SK-N-SH (cell line): ENCODE measurements at regions not wholly inside any gene's neighbourhood (a gene's known extent, or its start where the extent isn't known, plus 50 kb on each side); places are given as distances from the start of the nearest gene placed in this dataset.

Experiments
- CTCF ChIA-PET: fragments of 300-600, 350-600 bp; formaldehyde crosslinking; extraction: SDS; loops from one replicate; lab custom pipeline; 2021; lab: Yijun Ruan, JAX
- POLR2A ChIA-PET: fragments of 350-600 bp; sonication (Branson Sonifier 250); formaldehyde crosslinking; extraction: SDS; loops from one replicate; lab custom pipeline; 2020; ENCODE audit warnings: antibody characterized with exemption, inconsistent platforms; lab: Yijun Ruan, JAX
- DNase-seq: peaks from one replicate; pipeline ENCODE4 v3.0.0; 2012
- H2AFZ ChIP-seq: fragments of 200-600 bp; sonication (generic); 2 replicates; pipeline ENCODE4 v1.8.1; 2016; ENCODE audit warnings: antibody characterized with exemption, mild to moderate bottlenecking, low read depth
- H3F3A ChIP-seq: fragments of 200-600 bp; sonication (generic); replicated peaks from 2 replicates; pipeline ENCODE3; 2016; ENCODE audit warnings: antibody characterized with exemption, mild to moderate bottlenecking; ENCODE audit not compliant: insufficient read depth
- H3K27ac ChIP-seq, 2 experiments: fragments of 200-500 bp in 1 of 2; fragments of 200-600 bp in 1 of 2; sonication (Bioruptor generic) in 1 of 2; sonication (generic), shearing (Covaris generic) in 1 of 2; 2 replicates each; pipeline versions ENCODE4 v1.5.1 to v1.6.1; 2014 to 2016; ENCODE audit warnings: low read depth in 2 of 2, inconsistent platforms in 1 of 2, low read length in 1 of 2, mild to moderate bottlenecking in 1 of 2, mixed read lengths in 1 of 2
- H3K27me3 ChIP-seq: fragments of 200-600 bp; sonication (generic), shearing (Covaris generic); 2 replicates; pipeline ENCODE4 v1.6.1; 2016; ENCODE audit warnings: mixed run types; ENCODE audit not compliant: insufficient read depth
- H3K36me3 ChIP-seq, 2 experiments: fragments of 200-500 bp in 1 of 2; fragments of 200-600 bp in 1 of 2; sonication (Bioruptor generic) in 1 of 2; sonication (generic) in 1 of 2; replicated peaks in 1 of 2; 2 replicates each; pipeline versions ENCODE3 to v1.5.1; 2014 to 2016; ENCODE audit warnings: low read length in 1 of 2, mild to moderate bottlenecking in 1 of 2; ENCODE audit not compliant: insufficient read depth in 2 of 2, control insufficient read depth in 1 of 2
- H3K4me1 ChIP-seq, 2 experiments: fragments of 200-500 bp in 1 of 2; fragments of 200-600 bp in 1 of 2; sonication (Bioruptor generic) in 1 of 2; sonication (generic), shearing (Covaris generic) in 1 of 2; 2 replicates each; pipeline versions ENCODE4 v1.5.1 to v1.6.1; 2014 to 2016; ENCODE audit warnings: low read depth in 1 of 2, low read length in 1 of 2, mixed run types in 1 of 2; ENCODE audit not compliant: insufficient read depth in 2 of 2, control insufficient read depth in 1 of 2
- H3K4me2 ChIP-seq: fragments of 200-600 bp; sonication (generic), shearing (Covaris generic); 2 replicates; pipeline ENCODE4 v1.6.1; 2017; ENCODE audit warnings: mixed run types
- H3K4me3 ChIP-seq, 2 experiments: fragments of 200-500 bp in 1 of 2; fragments of 200-600 bp in 1 of 2; sonication (Bioruptor generic) in 1 of 2; sonication (generic), shearing (Covaris generic) in 1 of 2; 2 replicates each; pipeline versions ENCODE4 v1.5.1 to v1.8.1; 2014 to 2016; ENCODE audit warnings: low read depth in 2 of 2, inconsistent platforms in 1 of 2, low read length in 1 of 2, mild to moderate bottlenecking in 1 of 2, mixed read lengths in 1 of 2, moderate library complexity in 1 of 2
- H3K79me2 ChIP-seq: fragments of 200-600 bp; sonication (generic); 2 replicates; pipeline ENCODE4 v1.8.1; 2017; ENCODE audit warnings: mild to moderate bottlenecking; ENCODE audit not compliant: insufficient read depth
- H3K9ac ChIP-seq: fragments of 200-600 bp; sonication (generic); 2 replicates; pipeline ENCODE4 v1.6.1; 2017; ENCODE audit warnings: mixed run types
- H3K9me2 ChIP-seq: fragments of 200-600 bp; sonication (generic); 2 replicates; pipeline ENCODE4 v1.6.1; 2017; ENCODE audit warnings: mixed run types
- H3K9me3 ChIP-seq: fragments of 200-600 bp; sonication (generic); 2 replicates; pipeline ENCODE4 v1.6.1; 2017; ENCODE audit warnings: mixed run types, mild to moderate bottlenecking, moderate library complexity
- H4K20me1 ChIP-seq: fragments of 200-600 bp; sonication (generic); 2 replicates; pipeline ENCODE4 v1.6.1; 2017; ENCODE audit warnings: mild to moderate bottlenecking, mixed run types; ENCODE audit not compliant: insufficient read depth
- CHD2 ChIP-seq: fragments of 150-350 bp; IDR thresholded peaks from 2 replicates; pipeline ENCODE4 v1.6.1; 2018; ENCODE audit warnings: low read length; ENCODE audit not compliant: partially characterized antibody
- EZH2phosphoT487 ChIP-seq: fragments of 200-600 bp; sonication (generic); IDR thresholded peaks from 2 replicates; pipeline ENCODE4 v1.6.1; 2017; ENCODE audit warnings: low read depth, mixed run types, mild to moderate bottlenecking, antibody characterized with exemption, moderate library complexity, borderline replicate concordance
- FOXM1 ChIP-seq: IDR thresholded peaks from 2 replicates; pipeline ENCODE4 v1.4.0; 2012; ENCODE audit warnings: low read depth, mild to moderate bottlenecking
- GATA2 ChIP-seq: sonication (generic); formaldehyde crosslinking; IDR thresholded peaks from 2 replicates; pipeline ENCODE4 v1.5.0; 2020; ENCODE audit warnings: mild to moderate bottlenecking, missing genetic modification reagents
- IRF3 ChIP-seq: fragments of 150-350 bp; IDR thresholded peaks from 2 replicates; pipeline ENCODE4 v1.6.1; 2016; ENCODE audit warnings: mild to moderate bottlenecking, low read depth, low read length
- NFIC ChIP-seq: IDR thresholded peaks from 2 replicates; pipeline ENCODE4 v1.4.0; 2012; ENCODE audit warnings: borderline replicate concordance
- RAD21 ChIP-seq: IDR thresholded peaks from 2 replicates; pipeline ENCODE4 v1.6.1; 2012; ENCODE audit warnings: mild to moderate bottlenecking, low read length
- RCOR1 ChIP-seq: fragments of 150-350 bp; IDR thresholded peaks from 2 replicates; pipeline ENCODE4 v1.6.1; 2017; ENCODE audit warnings: antibody characterized with exemption, low read length
- RFX5 ChIP-seq: IDR thresholded peaks from 2 replicates; pipeline ENCODE4 v1.6.1; 2012; ENCODE audit warnings: mild to moderate bottlenecking, improper control_type of control experiment, low read length
- SMC3 ChIP-seq: IDR thresholded peaks from 2 replicates; pipeline ENCODE4 v1.6.1; 2012; ENCODE audit warnings: low read depth, low read length, improper control_type of control experiment
- TAF1 ChIP-seq: IDR thresholded peaks from 2 replicates; pipeline ENCODE4 v1.6.1; 2012; ENCODE audit warnings: low read depth, mild to moderate bottlenecking, low read length, moderate library complexity, borderline replicate concordance
- USF2 ChIP-seq: fragments of 150-350 bp; IDR thresholded peaks from 2 replicates; pipeline ENCODE4 v1.6.1; 2017; ENCODE audit warnings: antibody characterized with exemption, low read length, low read depth, borderline replicate concordance
- WGBS: methylation state at CpG from one replicate; pipeline ENCODE4 v1.1.6; 2017; ENCODE audit warnings: low lambda C conversion rate; 5-methylcytosine and 5-hydroxymethylcytosine counted together
- TF ChIP-seq, protein P1 (sequence below): IDR thresholded peaks from 2 replicates; pipeline ENCODE4 v1.4.0; 2012; ENCODE audit warnings: low read depth, borderline replicate concordance
- TF ChIP-seq, protein P2 (sequence below): IDR thresholded peaks from 2 replicates; pipeline ENCODE4; 2012
- TF ChIP-seq, protein P3 (sequence below): IDR thresholded peaks from 2 replicates; pipeline ENCODE4 v1.4.0; 2012; ENCODE audit warnings: low read depth, borderline replicate concordance

DNA sequence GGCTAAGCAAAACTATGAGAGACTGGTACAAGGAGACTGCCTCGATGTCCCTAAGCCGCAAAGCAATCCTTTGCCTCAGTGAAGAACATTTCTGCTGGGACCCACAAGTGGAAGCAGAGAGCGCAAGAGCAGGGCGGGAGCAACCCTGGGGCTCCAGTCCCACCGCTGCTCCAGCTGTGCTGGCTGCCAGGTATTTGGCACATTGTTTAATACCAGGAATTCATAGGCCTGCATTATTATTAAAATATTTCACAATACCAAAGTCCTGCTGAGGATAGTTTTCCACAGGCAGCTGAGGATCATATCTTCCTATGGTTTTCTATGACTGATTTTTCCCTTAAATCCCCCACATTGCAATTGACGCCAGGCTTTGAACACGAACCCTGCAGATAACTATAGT, 163.5 kb upstream of the TLL1 start:
- no peak overlapping the region for H3K9ac ChIP-seq
- H3K79me2 ChIP-seq = no peaks in the 10 kb centered on the region
- H3K4me1 ChIP-seq = no peaks in the 10 kb centered on the region
- no peak overlapping the region for H3K27ac ChIP-seq
- H3K4me2 ChIP-seq = no peak overlapping the region
- H3K27me3 ChIP-seq = no peaks in the 10 kb centered on the region
- CTCF ChIA-PET = no interaction called here
- H3K4me3 ChIP-seq = no peak overlapping the region
- H2AFZ ChIP-seq = no peak overlapping the region
- DNase-seq = no peak
- POLR2A ChIA-PET = no interaction called here
- TF ChIP-seq NFIC = no peak
- no peak for TF ChIP-seq SMC3
- no peak for TF ChIP-seq RCOR1
- TF ChIP-seq, protein P1, sequence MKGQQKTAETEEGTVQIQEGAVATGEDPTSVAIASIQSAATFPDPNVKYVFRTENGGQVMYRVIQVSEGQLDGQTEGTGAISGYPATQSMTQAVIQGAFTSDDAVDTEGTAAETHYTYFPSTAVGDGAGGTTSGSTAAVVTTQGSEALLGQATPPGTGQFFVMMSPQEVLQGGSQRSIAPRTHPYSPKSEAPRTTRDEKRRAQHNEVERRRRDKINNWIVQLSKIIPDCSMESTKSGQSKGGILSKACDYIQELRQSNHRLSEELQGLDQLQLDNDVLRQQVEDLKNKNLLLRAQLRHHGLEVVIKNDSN = no peak
- TF ChIP-seq USF2 = no peak
- TF ChIP-seq EZH2phosphoT487 = no peak
- no peak for TF ChIP-seq CHD2
- no peak for TF ChIP-seq RFX5
- no peak for TF ChIP-seq RAD21
- no peak for TF ChIP-seq GATA2
- TF ChIP-seq TAF1 = no peak
- TF ChIP-seq, protein P2, sequence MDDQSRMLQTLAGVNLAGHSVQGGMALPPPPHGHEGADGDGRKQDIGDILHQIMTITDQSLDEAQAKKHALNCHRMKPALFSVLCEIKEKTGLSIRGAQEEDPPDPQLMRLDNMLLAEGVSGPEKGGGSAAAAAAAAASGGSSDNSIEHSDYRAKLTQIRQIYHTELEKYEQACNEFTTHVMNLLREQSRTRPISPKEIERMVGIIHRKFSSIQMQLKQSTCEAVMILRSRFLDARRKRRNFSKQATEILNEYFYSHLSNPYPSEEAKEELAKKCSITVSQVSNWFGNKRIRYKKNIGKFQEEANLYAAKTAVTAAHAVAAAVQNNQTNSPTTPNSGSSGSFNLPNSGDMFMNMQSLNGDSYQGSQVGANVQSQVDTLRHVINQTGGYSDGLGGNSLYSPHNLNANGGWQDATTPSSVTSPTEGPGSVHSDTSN = no peak
- no peak for TF ChIP-seq IRF3
- TF ChIP-seq, protein P3, sequence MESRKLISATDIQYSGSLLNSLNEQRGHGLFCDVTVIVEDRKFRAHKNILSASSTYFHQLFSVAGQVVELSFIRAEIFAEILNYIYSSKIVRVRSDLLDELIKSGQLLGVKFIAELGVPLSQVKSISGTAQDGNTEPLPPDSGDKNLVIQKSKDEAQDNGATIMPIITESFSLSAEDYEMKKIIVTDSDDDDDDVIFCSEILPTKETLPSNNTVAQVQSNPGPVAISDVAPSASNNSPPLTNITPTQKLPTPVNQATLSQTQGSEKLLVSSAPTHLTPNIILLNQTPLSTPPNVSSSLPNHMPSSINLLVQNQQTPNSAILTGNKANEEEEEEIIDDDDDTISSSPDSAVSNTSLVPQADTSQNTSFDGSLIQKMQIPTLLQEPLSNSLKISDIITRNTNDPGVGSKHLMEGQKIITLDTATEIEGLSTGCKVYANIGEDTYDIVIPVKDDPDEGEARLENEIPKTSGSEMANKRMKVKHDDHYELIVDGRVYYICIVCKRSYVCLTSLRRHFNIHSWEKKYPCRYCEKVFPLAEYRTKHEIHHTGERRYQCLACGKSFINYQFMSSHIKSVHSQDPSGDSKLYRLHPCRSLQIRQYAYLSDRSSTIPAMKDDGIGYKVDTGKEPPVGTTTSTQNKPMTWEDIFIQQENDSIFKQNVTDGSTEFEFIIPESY = no peak
- TF ChIP-seq FOXM1 = no peak
- H3F3A ChIP-seq = no peaks in the 10 kb centered on the region
- H3K9me3 ChIP-seq = no peaks in the 10 kb centered on the region
- 66% methylated on average over 7 of the region's 7 CpGs for WGBS
- H3K9me2 ChIP-seq = no peaks in the 10 kb centered on the region
- no peaks in the 10 kb centered on the region for H4K20me1 ChIP-seq
- H3K36me3 ChIP-seq = no peaks in the 10 kb centered on the region
